Liver (tissue), 8 donors: ENCODE measurements at regions not wholly inside any gene's neighbourhood (a gene's known extent, or its start where the extent isn't known, plus 50 kb on each side); places are given as distances from the start of the nearest gene placed in this dataset.

Experiments
- DNase-seq: peaks from one replicate; pipeline ENCODE4 v3.0.0-alpha.2; 2017; ENCODE audit warnings: low spot score
- H3K27ac ChIP-seq, 2 donors: one replicate each; pipeline ENCODE4 v1.7.0; 2013; ENCODE audit warnings: inconsistent platforms in 2 of 2, low read length in 2 of 2, control low read depth in 1 of 2, low read depth in 1 of 2, mild to moderate bottlenecking in 1 of 2
- H3K27me3 ChIP-seq, 4 donors: one replicate each; pipeline versions ENCODE4 v1.6.1 to v1.7.0; 2013; ENCODE audit warnings: low read length in 3 of 4, inconsistent platforms in 1 of 4, mild to moderate bottlenecking in 1 of 4, moderate library complexity in 1 of 4; ENCODE audit not compliant: control insufficient read depth in 4 of 4, insufficient read depth in 4 of 4
- H3K36me3 ChIP-seq, 4 donors: one replicate each; pipeline versions ENCODE4 v1.6.1 to v1.7.0; 2013; ENCODE audit warnings: low read length in 3 of 4, mild to moderate bottlenecking in 3 of 4, low read depth in 1 of 4, moderate library complexity in 1 of 4; ENCODE audit not compliant: control insufficient read depth in 4 of 4, insufficient read depth in 3 of 4
- H3K4me1 ChIP-seq, 4 donors: one replicate each; pipeline versions ENCODE4 v1.6.1 to v1.7.0; 2013; ENCODE audit warnings: low read length in 3 of 4, mild to moderate bottlenecking in 3 of 4, moderate library complexity in 1 of 4; ENCODE audit not compliant: control insufficient read depth in 4 of 4, insufficient read depth in 4 of 4
- H3K4me3 ChIP-seq, 3 donors: one replicate each; pipeline versions ENCODE4 v1.6.1 to v1.7.0; 2013; ENCODE audit warnings: low read length in 3 of 3, control low read depth in 1 of 3, low read depth in 1 of 3, mild to moderate bottlenecking in 1 of 3
- H3K9ac ChIP-seq, 2 donors: one replicate each; pipeline ENCODE4 v1.7.0; 2013; ENCODE audit warnings: low read length in 2 of 2, mild to moderate bottlenecking in 2 of 2, moderate library complexity in 2 of 2, control low read depth in 1 of 2, low read depth in 1 of 2
- H3K9me3 ChIP-seq, 4 donors: one replicate each; pipeline versions ENCODE4 v1.6.1 to v1.7.0; 2013; ENCODE audit warnings: low read length in 3 of 4; ENCODE audit not compliant: control insufficient read depth in 4 of 4
- EGR1 ChIP-seq, 2 donors: IDR thresholded peaks; 2 replicates each; pipeline ENCODE4 v1.6.1; 2016 to 2018; ENCODE audit warnings: antibody characterized with exemption in 2 of 2, low read depth in 2 of 2
- FOXA1 ChIP-seq: IDR thresholded peaks from 2 replicates; pipeline ENCODE4 v1.6.1; 2016; ENCODE audit warnings: antibody characterized with exemption
- GABPA ChIP-seq, 2 donors: IDR thresholded peaks in 1 of 2; conservative IDR thresholded peaks in 1 of 2; 2 replicates each; pipeline ENCODE4 v1.6.1; 2016; ENCODE audit warnings: antibody characterized with exemption in 2 of 2, mild to moderate bottlenecking in 1 of 2, moderate library complexity in 1 of 2
- HNF4A ChIP-seq, 2 donors: conservative IDR thresholded peaks; 2 replicates each; pipeline ENCODE4 v1.6.1; 2016; ENCODE audit warnings: antibody characterized with exemption in 2 of 2, mild to moderate bottlenecking in 2 of 2
- JUND ChIP-seq, 2 donors: IDR thresholded peaks; 2 replicates each; pipeline ENCODE4 v1.6.1; 2016; ENCODE audit warnings: antibody characterized with exemption in 2 of 2
- NR2F2 ChIP-seq: IDR thresholded peaks from 2 replicates; pipeline ENCODE4 v1.6.1; 2016; ENCODE audit warnings: antibody characterized with exemption
- RAD21 ChIP-seq, 2 donors: IDR thresholded peaks; 2 replicates each; pipeline ENCODE4 v1.6.1; 2016; ENCODE audit warnings: antibody characterized with exemption in 2 of 2, mild to moderate bottlenecking in 2 of 2
- RXRA ChIP-seq, 2 donors: IDR thresholded peaks; 2 replicates each; pipeline ENCODE4 v1.6.1; 2017 to 2018; ENCODE audit warnings: antibody characterized with exemption in 2 of 2, mild to moderate bottlenecking in 1 of 2
- SP1 ChIP-seq: IDR thresholded peaks from 2 replicates; pipeline ENCODE4 v1.6.1; 2018; ENCODE audit warnings: antibody characterized with exemption, mild to moderate bottlenecking
- TAF1 ChIP-seq: conservative IDR thresholded peaks from 2 replicates; pipeline ENCODE4 v1.6.1; 2016; ENCODE audit warnings: antibody characterized with exemption, mild to moderate bottlenecking
- YY1 ChIP-seq: IDR thresholded peaks from 2 replicates; pipeline ENCODE4 v1.6.1; 2016; ENCODE audit warnings: antibody characterized with exemption, mild to moderate bottlenecking
- WGBS: extraction: QIAGEN DNeasy Blood & Tissue Kit; methylation state at CpG from one replicate; pipeline ENCODE4 v1.1.7; 2013; 5-methylcytosine and 5-hydroxymethylcytosine counted together
- TF ChIP-seq, protein P1 (sequence below): fragments of 150-350 bp; IDR thresholded peaks from 2 replicates; pipeline ENCODE4 v1.5.1; 2017; ENCODE audit warnings: improper control_type of control experiment, low read depth, low read length; ENCODE audit not compliant: missing input control
- TF ChIP-seq, protein P2 (sequence below): IDR thresholded peaks from 2 replicates; pipeline ENCODE4 v1.6.1; 2016; ENCODE audit warnings: antibody characterized with exemption
- TF ChIP-seq, protein P3 (sequence below): IDR thresholded peaks from 2 replicates; pipeline ENCODE4 v1.6.1; 2016; ENCODE audit warnings: antibody characterized with exemption
- TF ChIP-seq, protein P4 (sequence below): IDR thresholded peaks from 2 replicates; pipeline ENCODE4 v1.6.1; 2016; ENCODE audit warnings: antibody characterized with exemption, mild to moderate bottlenecking
- donor health status: healthy.
- donor health status: healthy.
- donor health status: healthy.
- donor health status: healthy.
- donor health status: healthy.

DNA sequence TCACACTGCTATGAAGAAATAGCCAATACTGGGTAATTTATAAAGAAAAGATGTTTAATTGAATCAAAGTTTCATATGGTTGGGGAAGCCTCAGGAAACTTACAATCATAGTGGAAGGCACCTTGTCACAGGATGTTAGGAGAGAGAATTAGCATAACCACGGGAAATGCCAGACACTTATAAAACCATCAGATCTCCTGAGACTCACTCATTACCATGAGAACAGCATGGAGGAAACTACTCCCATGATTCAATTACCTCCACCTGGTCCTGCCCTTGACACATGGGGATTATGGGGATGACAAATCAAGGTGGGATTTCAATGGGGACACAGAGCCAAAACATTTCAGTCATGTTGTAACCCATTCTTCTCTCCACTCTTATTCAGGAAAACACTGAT is 472.9 kb upstream of the FSIP2 start:
- no peak overlapping the region for H3K4me3 ChIP-seq
- no peaks in the 10 kb centered on the region for H3K9me3 ChIP-seq
- no peaks in the 10 kb centered on the region for H3K4me1 ChIP-seq
- no peaks in the 10 kb centered on the region for H3K27me3 ChIP-seq
- TF ChIP-seq YY1: no peak
- TF ChIP-seq, protein P1, sequence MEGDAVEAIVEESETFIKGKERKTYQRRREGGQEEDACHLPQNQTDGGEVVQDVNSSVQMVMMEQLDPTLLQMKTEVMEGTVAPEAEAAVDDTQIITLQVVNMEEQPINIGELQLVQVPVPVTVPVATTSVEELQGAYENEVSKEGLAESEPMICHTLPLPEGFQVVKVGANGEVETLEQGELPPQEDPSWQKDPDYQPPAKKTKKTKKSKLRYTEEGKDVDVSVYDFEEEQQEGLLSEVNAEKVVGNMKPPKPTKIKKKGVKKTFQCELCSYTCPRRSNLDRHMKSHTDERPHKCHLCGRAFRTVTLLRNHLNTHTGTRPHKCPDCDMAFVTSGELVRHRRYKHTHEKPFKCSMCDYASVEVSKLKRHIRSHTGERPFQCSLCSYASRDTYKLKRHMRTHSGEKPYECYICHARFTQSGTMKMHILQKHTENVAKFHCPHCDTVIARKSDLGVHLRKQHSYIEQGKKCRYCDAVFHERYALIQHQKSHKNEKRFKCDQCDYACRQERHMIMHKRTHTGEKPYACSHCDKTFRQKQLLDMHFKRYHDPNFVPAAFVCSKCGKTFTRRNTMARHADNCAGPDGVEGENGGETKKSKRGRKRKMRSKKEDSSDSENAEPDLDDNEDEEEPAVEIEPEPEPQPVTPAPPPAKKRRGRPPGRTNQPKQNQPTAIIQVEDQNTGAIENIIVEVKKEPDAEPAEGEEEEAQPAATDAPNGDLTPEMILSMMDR: no peak
- TF ChIP-seq RXRA (IDR thresholded peaks at IDR 0.05): no peak
- 70% methylated on average over 1 of the region's 1 CpG for WGBS
- no peak overlapping the region for H3K27ac ChIP-seq
- H3K9ac ChIP-seq: no peak overlapping the region
- no peak for DNase-seq
- no peaks in the 10 kb centered on the region for H3K36me3 ChIP-seq

DNA sequence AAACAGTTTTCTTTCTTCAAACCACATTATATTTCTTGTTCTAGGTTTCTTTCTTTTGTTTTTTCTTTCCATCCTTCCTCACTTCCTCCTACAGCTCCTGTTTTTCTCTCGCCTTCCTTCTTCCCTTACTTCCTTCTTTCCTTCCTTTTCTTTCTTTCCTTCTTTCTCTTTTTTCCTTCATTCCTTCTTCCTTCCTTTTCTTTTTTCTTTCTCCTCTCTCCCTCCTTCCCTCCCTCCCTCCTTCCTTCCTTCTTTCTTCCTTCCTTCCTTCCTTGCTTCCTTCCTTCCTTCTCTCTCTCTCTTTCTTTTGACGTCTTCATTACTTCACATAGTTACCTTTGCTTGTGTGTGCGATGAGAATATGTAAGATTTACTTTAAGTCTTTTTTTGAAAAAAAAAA is 470.0 kb upstream of the FSIP2 start:
- no peak overlapping the region for H3K27ac ChIP-seq
- 78% methylated on average over 3 of the region's 3 CpGs for WGBS

DNA sequence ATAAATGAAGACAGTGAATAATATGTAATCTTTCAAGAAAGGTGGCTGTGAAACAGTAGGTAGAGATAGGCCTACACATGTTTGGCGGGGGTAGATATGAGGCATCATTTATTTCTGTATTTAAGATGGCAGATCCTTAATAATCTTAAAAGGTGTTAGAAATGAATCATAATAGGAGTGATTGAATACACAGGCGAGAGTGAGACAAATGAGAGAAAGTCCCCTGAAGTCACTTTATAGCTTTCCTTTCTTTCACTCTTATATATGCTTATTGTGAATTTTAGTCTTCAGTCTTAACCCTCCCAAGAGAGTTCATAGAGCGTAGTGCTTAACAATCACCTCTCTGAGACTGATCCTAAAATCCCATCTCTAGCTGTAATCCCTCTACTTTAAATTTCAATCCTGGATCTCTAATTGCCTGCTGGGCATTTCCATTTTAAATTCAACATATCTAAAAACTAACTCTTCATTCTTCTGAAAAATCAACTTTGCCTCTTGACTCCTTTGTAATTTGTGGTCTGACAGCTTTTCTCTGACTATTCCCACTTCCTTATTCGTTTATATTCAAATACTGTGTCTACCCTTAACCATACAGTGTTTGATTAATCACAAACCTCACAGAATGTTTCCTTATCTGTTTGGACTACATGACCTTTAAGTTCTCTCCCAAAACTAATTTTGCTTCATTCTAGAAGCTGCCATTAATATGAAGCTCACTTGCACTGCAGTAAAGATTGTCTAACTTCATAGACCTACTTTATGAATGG is 463.7 kb upstream of the FSIP2 start:
- no peak for DNase-seq
- Histone ChIP-seq H3K36me3 (no peaks in the 10 kb centered on the region), H3K9ac (no peak overlapping the region), H3K9me3 (no peaks in the 10 kb centered on the region), H3K27me3 (no peaks in the 10 kb centered on the region), H3K4me3 (no peak overlapping the region), H3K27ac (no peak overlapping the region), H3K4me1 (no peaks in the 10 kb centered on the region)
- 75% methylated on average over 4 of the region's 4 CpGs for WGBS
- TF ChIP-seq RAD21 (IDR thresholded peaks at IDR 0.05) (no peak), TAF1 (no peak), GABPA (IDR thresholded peaks at IDR 0.05 in 1 of 2, conservative IDR thresholded peaks at IDR 0.05 in 1 of 2) (no peak), NR2F2 (no peak), SP1 (no peak), EGR1 (IDR thresholded peaks at IDR 0.05; ENCODE audit: low read depth in 2 of 2) (no peak), RXRA (IDR thresholded peaks at IDR 0.05) (no peak), HNF4A (conservative IDR thresholded peaks at IDR 0.05) (no peak), YY1 (no peak), JUND (IDR thresholded peaks at IDR 0.05) (no peak)
- TF ChIP-seq, protein P2, sequence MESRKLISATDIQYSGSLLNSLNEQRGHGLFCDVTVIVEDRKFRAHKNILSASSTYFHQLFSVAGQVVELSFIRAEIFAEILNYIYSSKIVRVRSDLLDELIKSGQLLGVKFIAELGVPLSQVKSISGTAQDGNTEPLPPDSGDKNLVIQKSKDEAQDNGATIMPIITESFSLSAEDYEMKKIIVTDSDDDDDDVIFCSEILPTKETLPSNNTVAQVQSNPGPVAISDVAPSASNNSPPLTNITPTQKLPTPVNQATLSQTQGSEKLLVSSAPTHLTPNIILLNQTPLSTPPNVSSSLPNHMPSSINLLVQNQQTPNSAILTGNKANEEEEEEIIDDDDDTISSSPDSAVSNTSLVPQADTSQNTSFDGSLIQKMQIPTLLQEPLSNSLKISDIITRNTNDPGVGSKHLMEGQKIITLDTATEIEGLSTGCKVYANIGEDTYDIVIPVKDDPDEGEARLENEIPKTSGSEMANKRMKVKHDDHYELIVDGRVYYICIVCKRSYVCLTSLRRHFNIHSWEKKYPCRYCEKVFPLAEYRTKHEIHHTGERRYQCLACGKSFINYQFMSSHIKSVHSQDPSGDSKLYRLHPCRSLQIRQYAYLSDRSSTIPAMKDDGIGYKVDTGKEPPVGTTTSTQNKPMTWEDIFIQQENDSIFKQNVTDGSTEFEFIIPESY: no peak
- TF ChIP-seq, protein P3, sequence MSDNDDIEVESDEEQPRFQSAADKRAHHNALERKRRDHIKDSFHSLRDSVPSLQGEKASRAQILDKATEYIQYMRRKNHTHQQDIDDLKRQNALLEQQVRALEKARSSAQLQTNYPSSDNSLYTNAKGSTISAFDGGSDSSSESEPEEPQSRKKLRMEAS: no peak
- TF ChIP-seq, protein P1: no peak

More for the DNA sequence above, 470.0 kb upstream of the FSIP2 start:
- Histone ChIP-seq H3K9me3 (no peaks in the 10 kb centered on the region), H3K27me3 (no peaks in the 10 kb centered on the region), H3K36me3 (no peaks in the 10 kb centered on the region), H3K4me3 (no peak overlapping the region), H3K9ac (no peak overlapping the region), H3K4me1 (no peaks in the 10 kb centered on the region)
- TF ChIP-seq JUND (IDR thresholded peaks at IDR 0.05) (no peak), RAD21 (IDR thresholded peaks at IDR 0.05) (no peak), RXRA (IDR thresholded peaks at IDR 0.05) (no peak), EGR1 (IDR thresholded peaks at IDR 0.05; ENCODE audit: low read depth in 2 of 2) (no peak), NR2F2 (no peak), FOXA1 (no peak), HNF4A (conservative IDR thresholded peaks at IDR 0.05) (no peak)
- TF ChIP-seq, protein P4, sequence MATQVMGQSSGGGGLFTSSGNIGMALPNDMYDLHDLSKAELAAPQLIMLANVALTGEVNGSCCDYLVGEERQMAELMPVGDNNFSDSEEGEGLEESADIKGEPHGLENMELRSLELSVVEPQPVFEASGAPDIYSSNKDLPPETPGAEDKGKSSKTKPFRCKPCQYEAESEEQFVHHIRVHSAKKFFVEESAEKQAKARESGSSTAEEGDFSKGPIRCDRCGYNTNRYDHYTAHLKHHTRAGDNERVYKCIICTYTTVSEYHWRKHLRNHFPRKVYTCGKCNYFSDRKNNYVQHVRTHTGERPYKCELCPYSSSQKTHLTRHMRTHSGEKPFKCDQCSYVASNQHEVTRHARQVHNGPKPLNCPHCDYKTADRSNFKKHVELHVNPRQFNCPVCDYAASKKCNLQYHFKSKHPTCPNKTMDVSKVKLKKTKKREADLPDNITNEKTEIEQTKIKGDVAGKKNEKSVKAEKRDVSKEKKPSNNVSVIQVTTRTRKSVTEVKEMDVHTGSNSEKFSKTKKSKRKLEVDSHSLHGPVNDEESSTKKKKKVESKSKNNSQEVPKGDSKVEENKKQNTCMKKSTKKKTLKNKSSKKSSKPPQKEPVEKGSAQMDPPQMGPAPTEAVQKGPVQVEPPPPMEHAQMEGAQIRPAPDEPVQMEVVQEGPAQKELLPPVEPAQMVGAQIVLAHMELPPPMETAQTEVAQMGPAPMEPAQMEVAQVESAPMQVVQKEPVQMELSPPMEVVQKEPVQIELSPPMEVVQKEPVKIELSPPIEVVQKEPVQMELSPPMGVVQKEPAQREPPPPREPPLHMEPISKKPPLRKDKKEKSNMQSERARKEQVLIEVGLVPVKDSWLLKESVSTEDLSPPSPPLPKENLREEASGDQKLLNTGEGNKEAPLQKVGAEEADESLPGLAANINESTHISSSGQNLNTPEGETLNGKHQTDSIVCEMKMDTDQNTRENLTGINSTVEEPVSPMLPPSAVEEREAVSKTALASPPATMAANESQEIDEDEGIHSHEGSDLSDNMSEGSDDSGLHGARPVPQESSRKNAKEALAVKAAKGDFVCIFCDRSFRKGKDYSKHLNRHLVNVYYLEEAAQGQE: no peak
- DNase-seq: no peak
